IPS DF 6.9 (cell line): ENCODE measurements at regions not wholly inside any gene's neighbourhood (a gene's known extent, or its start where the extent isn't known, plus 50 kb on each side); places are given as distances from the start of the nearest gene placed in this dataset.

ENCODE experiments used
- DNase-seq: peaks from one replicate; pipeline ENCODE4 v3.0.0-alpha.2; 2013; ENCODE audit warnings: low read depth, low spot score
- H3K27ac ChIP-seq: one replicate; pipeline ENCODE4 v1.5.1; 2013; ENCODE audit warnings: low read length, control low read depth
- H3K27me3 ChIP-seq: 2 replicates; pipeline ENCODE4 v1.6.1; 2013; ENCODE audit warnings: mild to moderate bottlenecking, low read length; ENCODE audit not compliant: control insufficient read depth, insufficient read depth
- H3K36me3 ChIP-seq: 2 replicates; pipeline ENCODE4 v1.6.1; 2013; ENCODE audit warnings: low read length; ENCODE audit not compliant: control insufficient read depth, insufficient read depth
- H3K4me1 ChIP-seq: 2 replicates; pipeline ENCODE4 v1.6.1; 2013; ENCODE audit warnings: low read length; ENCODE audit not compliant: control insufficient read depth, insufficient read depth
- H3K4me3 ChIP-seq: 2 replicates; pipeline ENCODE4 v1.5.1; 2013; ENCODE audit warnings: mild to moderate bottlenecking, low read length
- H3K9me3 ChIP-seq: 2 replicates; pipeline ENCODE4 v1.6.1; 2013; ENCODE audit warnings: low read length, inconsistent platforms; ENCODE audit not compliant: control insufficient read depth, insufficient read depth
- WGBS: extraction: QIAGEN DNeasy Blood & Tissue Kit; methylation state at CpG from one replicate; pipeline ENCODE4 v1.1.7; 2013; ENCODE audit warnings: mixed read lengths, missing lambda C conversion rate; ENCODE audit not compliant: insufficient read length, insufficient coverage; 5-methylcytosine and 5-hydroxymethylcytosine counted together

- Histone ChIP-seq H3K27ac (no peak overlapping the region), H3K9me3 (no peaks in the 10 kb centered on the region), H3K36me3 (no peaks in the 10 kb centered on the region), H3K4me3 (no peak overlapping the region), H3K4me1 (peaks cover 1% of the 10 kb centered on the region; the same call in 1 of the 2 replicates), H3K27me3 (no peaks in the 10 kb centered on the region)
- peak; percentile 43 for DNase-seq
- WGBS, result no CpG with 5 or more reads among the region's 2 CpGs
Measured at GRCh38 chr2:180679693-180680092, 300.7 kb upstream of the UBE2E3 start.

GRCh38 chr2:180678625-180678972, 301.8 kb upstream of the UBE2E3 start:
- no CpG with 5 or more reads among the region's 3 CpGs for WGBS
- DNase-seq, result no peak

GRCh38 chr2:180677930-180678624, 302.3 kb upstream of the UBE2E3 start:
- no peaks in the 10 kb centered on the region for H3K9me3 ChIP-seq
- H3K36me3 ChIP-seq, result no peaks in the 10 kb centered on the region
- peaks cover 1% of the 10 kb centered on the region; the same call in 1 of the 2 replicates for H3K4me1 ChIP-seq
- no peaks in the 10 kb centered on the region for H3K27me3 ChIP-seq
- no peak for DNase-seq
- WGBS, result no CpG with 5 or more reads among the region's 3 CpGs
- H3K27ac ChIP-seq, result no peak overlapping the region
- H3K4me3 ChIP-seq, result no peak overlapping the region

More at GRCh38 chr2:180678625-180678972, 301.8 kb upstream of the UBE2E3 start:
- peaks cover 1% of the 10 kb centered on the region; the same call in 1 of the 2 replicates for H3K4me1 ChIP-seq
- H3K4me3 ChIP-seq, result no peak overlapping the region
- H3K9me3 ChIP-seq, result no peaks in the 10 kb centered on the region
- H3K27me3 ChIP-seq, result no peaks in the 10 kb centered on the region
- no peak overlapping the region for H3K27ac ChIP-seq
- H3K36me3 ChIP-seq, result no peaks in the 10 kb centered on the region

GRCh38 chr2:180677200-180677599, 303.2 kb upstream of the UBE2E3 start:
- H3K4me3 ChIP-seq, result no peak overlapping the region
- no peak for DNase-seq
- H3K36me3 ChIP-seq, result no peaks in the 10 kb centered on the region
- peaks cover 1% of the 10 kb centered on the region; the same call in 1 of the 2 replicates for H3K4me1 ChIP-seq
- H3K27me3 ChIP-seq, result no peaks in the 10 kb centered on the region
- H3K27ac ChIP-seq, result no peak overlapping the region
- no CpG with 5 or more reads among the region's 3 CpGs for WGBS
- no peaks in the 10 kb centered on the region for H3K9me3 ChIP-seq

GRCh38 chr2:180676520-180677025, 303.8 kb upstream of the UBE2E3 start:
- Histone ChIP-seq H3K4me1 (peaks cover 1% of the 10 kb centered on the region; the same call in 1 of the 2 replicates), H3K27me3 (no peaks in the 10 kb centered on the region), H3K4me3 (no peak overlapping the region), H3K9me3 (no peaks in the 10 kb centered on the region), H3K36me3 (no peaks in the 10 kb centered on the region), H3K27ac (no peak overlapping the region)
- no peak for DNase-seq
- no CpG with 5 or more reads among the region's 1 CpG for WGBS

- no CpG with 5 or more reads among the region's 1 CpG for WGBS
- H3K9me3 ChIP-seq, result no peaks in the 10 kb centered on the region
- H3K27ac ChIP-seq, result no peak overlapping the region
- H3K4me1 ChIP-seq, result peaks cover 1% of the 10 kb centered on the region; the same call in 1 of the 2 replicates
- no peaks in the 10 kb centered on the region for H3K36me3 ChIP-seq
- no peak for DNase-seq
- no peak overlapping the region for H3K4me3 ChIP-seq
- H3K27me3 ChIP-seq, result no peaks in the 10 kb centered on the region
Measured at GRCh38 chr2:180675170-180675569, 305.2 kb upstream of the UBE2E3 start.

- Histone ChIP-seq H3K27ac (no peak overlapping the region), H3K27me3 (no peaks in the 10 kb centered on the region), H3K36me3 (no peaks in the 10 kb centered on the region), H3K4me1 (no peaks in the 10 kb centered on the region; the same call in 1 of the 2 replicates), H3K9me3 (no peaks in the 10 kb centered on the region), H3K4me3 (no peak overlapping the region)
- no peak for DNase-seq
- no CpG with 5 or more reads among the region's 1 CpG for WGBS
Measured at GRCh38 chr2:180672377-180672776, 308.0 kb upstream of the UBE2E3 start.

GRCh38 chr2:180670302-180671003, 310.0 kb upstream of the UBE2E3 start:
- Histone ChIP-seq H3K27ac (no peak overlapping the region), H3K4me3 (no peak overlapping the region), H3K36me3 (no peaks in the 10 kb centered on the region), H3K4me1 (no peaks in the 10 kb centered on the region), H3K9me3 (no peaks in the 10 kb centered on the region), H3K27me3 (no peaks in the 10 kb centered on the region)
- no CpG with 5 or more reads among the region's 4 CpGs for WGBS
- no peak for DNase-seq

GRCh38 chr2:180669016-180669415, 311.4 kb upstream of the UBE2E3 start:
- Histone ChIP-seq H3K36me3 (no peaks in the 10 kb centered on the region), H3K27me3 (no peaks in the 10 kb centered on the region), H3K27ac (no peak overlapping the region), H3K9me3 (no peaks in the 10 kb centered on the region), H3K4me1 (no peaks in the 10 kb centered on the region), H3K4me3 (no peak overlapping the region)
- no peak for DNase-seq
- no CpG with 5 or more reads among the region's 2 CpGs for WGBS

GRCh38 chr2:180664507-180664906, 315.9 kb upstream of the UBE2E3 start:
- no CpG with 5 or more reads among the region's 2 CpGs for WGBS
- H3K9me3 ChIP-seq, result no peaks in the 10 kb centered on the region
- H3K4me1 ChIP-seq, result no peaks in the 10 kb centered on the region
- no peak for DNase-seq
- H3K4me3 ChIP-seq, result no peak overlapping the region
- H3K27me3 ChIP-seq, result no peaks in the 10 kb centered on the region
- no peak overlapping the region for H3K27ac ChIP-seq
- no peaks in the 10 kb centered on the region for H3K36me3 ChIP-seq
